CD14-positive monocyte (primary cell): ENCODE measurements at regions not wholly inside any gene's neighbourhood (a gene's known extent, or its start where the extent isn't known, plus 50 kb on each side); places are given as distances from the start of the nearest gene placed in this dataset.

Experiments used
- DNase-seq, 3 donors: peaks; one replicate each; pipeline ENCODE4 v3.0.0-alpha.2; 2011 to 2022
- H2AFZ ChIP-seq: 2 replicates; pipeline ENCODE4 v1.6.0; 2012; ENCODE audit warnings: mild to moderate bottlenecking, low read depth, low read length, inconsistent platforms; ENCODE audit not compliant: insufficient read depth, poor library complexity, severe bottlenecking
- H3K27ac ChIP-seq, 2 donors: 1 replicate in 1 of 2; 2 replicates in 1 of 2; pipeline ENCODE4 v1.5.1; 2012 to 2013; ENCODE audit warnings: low read length in 2 of 2, control low read depth in 1 of 2, inconsistent platforms in 1 of 2, low read depth in 1 of 2, mild to moderate bottlenecking in 1 of 2
- H3K27me3 ChIP-seq, 2 donors: one replicate each; pipeline versions ENCODE4 v1.6.0 to v1.6.1; 2011 to 2013; ENCODE audit warnings: low read length in 2 of 2; ENCODE audit not compliant: control insufficient read depth in 2 of 2, insufficient read depth in 2 of 2
- H3K36me3 ChIP-seq, 2 donors: replicated peaks in 1 of 2; 1 replicate in 1 of 2; 2 replicates in 1 of 2; pipeline versions ENCODE4 v1.5.1 to v1.6.1; 2012 to 2013; ENCODE audit warnings: low read length in 2 of 2, control low read depth in 1 of 2, inconsistent platforms in 1 of 2, mild to moderate bottlenecking in 1 of 2; ENCODE audit not compliant: insufficient read depth in 2 of 2, control insufficient read depth in 1 of 2
- H3K4me1 ChIP-seq, 2 donors: 1 replicate in 1 of 2; 2 replicates in 1 of 2; pipeline versions ENCODE4 v1.5.1 to v1.6.1; 2012 to 2013; ENCODE audit warnings: low read length in 2 of 2, control low read depth in 1 of 2, inconsistent platforms in 1 of 2, mild to moderate bottlenecking in 1 of 2, moderate library complexity in 1 of 2; ENCODE audit not compliant: insufficient read depth in 2 of 2, control insufficient read depth in 1 of 2
- H3K4me2 ChIP-seq: replicated peaks from 2 replicates; pipeline ENCODE3; 2012; ENCODE audit warnings: low read length, moderate library complexity, mild to moderate bottlenecking; ENCODE audit not compliant: poor library complexity, severe bottlenecking; ENCODE audit errors: extremely low read depth
- H3K4me3 ChIP-seq, 3 experiments: fragments of 200-600 bp in 1 of 3; sonication (generic) in 1 of 3; replicated peaks in 1 of 3; 1 replicate in 2 of 3; 2 replicates in 1 of 3; pipeline ENCODE4 v1.5.1; 2011 to 2013; ENCODE audit warnings: low read length in 3 of 3, mild to moderate bottlenecking in 3 of 3, control low read depth in 2 of 3, low read depth in 2 of 3, inconsistent platforms in 1 of 3, moderate library complexity in 1 of 3
- H3K79me2 ChIP-seq: 2 replicates; pipeline ENCODE4 v1.6.0; 2012; ENCODE audit warnings: mild to moderate bottlenecking, control low read depth, inconsistent platforms, low read length, moderate library complexity; ENCODE audit not compliant: insufficient read depth
- H3K9ac ChIP-seq: 2 replicates; pipeline ENCODE4 v1.6.0; 2017; ENCODE audit warnings: low read length, mild to moderate bottlenecking; ENCODE audit not compliant: insufficient read depth, poor library complexity, severe bottlenecking
- H3K9me3 ChIP-seq, 2 donors: replicated peaks in 1 of 2; 1 replicate in 1 of 2; 2 replicates in 1 of 2; pipeline versions ENCODE4 v1.5.1 to v1.6.1; 2012 to 2013; ENCODE audit warnings: low read length in 2 of 2, control low read depth in 1 of 2; ENCODE audit not compliant: control insufficient read depth in 1 of 2, insufficient read depth in 1 of 2
- H4K20me1 ChIP-seq: 2 replicates; pipeline ENCODE4 v1.6.0; 2012; ENCODE audit warnings: mild to moderate bottlenecking, low read length, control low read depth, moderate library complexity; ENCODE audit not compliant: insufficient read depth
- H3K27ac Mint-ChIP-seq, 7 donors: one replicate each; pipeline ENCODE4 v1.8.0; 2020; ENCODE audit warnings: mild to moderate bottlenecking in 7 of 7, mixed read lengths in 7 of 7, moderate library complexity in 6 of 7, inconsistent platforms in 2 of 7
- H3K27me3 Mint-ChIP-seq, 3 donors: one replicate each; pipeline ENCODE4 v1.8.0; 2021 to 2022; ENCODE audit warnings: low read depth in 3 of 3, mild to moderate bottlenecking in 3 of 3, mixed read lengths in 3 of 3, moderate library complexity in 3 of 3, inconsistent platforms in 1 of 3
- H3K36me3 Mint-ChIP-seq, 2 donors: one replicate each; pipeline ENCODE4 v1.8.0; 2020; ENCODE audit warnings: mixed read lengths in 2 of 2, inconsistent platforms in 1 of 2, mild to moderate bottlenecking in 1 of 2
- H3K4me1 Mint-ChIP-seq: one replicate; pipeline ENCODE4 v1.8.0; 2020; ENCODE audit warnings: mild to moderate bottlenecking, mixed read lengths
- H3K4me3 Mint-ChIP-seq, 2 donors: one replicate each; pipeline ENCODE4 v1.8.0; 2020; ENCODE audit warnings: mild to moderate bottlenecking in 2 of 2, mixed read lengths in 2 of 2, moderate library complexity in 1 of 2
- H3K9me3 Mint-ChIP-seq, 7 donors: one replicate each; pipeline ENCODE4 v1.8.0; 2020 to 2022; ENCODE audit warnings: mixed read lengths in 7 of 7, mild to moderate bottlenecking in 6 of 7, moderate library complexity in 6 of 7, inconsistent platforms in 2 of 7
- CTCF ChIP-seq: fragments of 200-600 bp; IDR thresholded peaks from one replicate; pipeline ENCODE4 v1.8.0; 2022; ENCODE audit warnings: antibody characterized with exemption, mild to moderate bottlenecking
- WGBS: methylation state at CpG from one replicate; pipeline ENCODE4 v1.1.5; 2013; ENCODE audit warnings: missing lambda C conversion rate; ENCODE audit not compliant: insufficient coverage; 5-methylcytosine and 5-hydroxymethylcytosine counted together
- intact Hi-C, 2 donors: fragments of 100-400 bp; cut with micrococcal nuclease; formaldehyde crosslinking; loops; one replicate each; pipeline versions ENCODE4 v1.15.0 to v1.15.1; 2023

GRCh38 chr10:90640756-90641155, 217.1 kb downstream of the HTR7 start:
- no CpG with 5 or more reads among the region's 2 CpGs for WGBS
- Mint-ChIP-seq H3K27me3 (peaks cover 0 to 2% (median 0%) of the 10 kb centered on the region in 3 donors), H3K9me3 (peaks cover 0 to 10% (median 2%) of the 10 kb centered on the region in 7 donors), H3K36me3 (no peaks in the 10 kb centered on the region), H3K27ac (no peak overlapping the region), H3K4me1 (no peaks in the 10 kb centered on the region), H3K4me3 (no peak overlapping the region)
- H3K9ac ChIP-seq, result no peak overlapping the region
- H4K20me1 ChIP-seq, result no peaks in the 10 kb centered on the region
- no peak for TF ChIP-seq CTCF
- no peak overlapping the region for H3K27ac ChIP-seq
- H3K27me3 ChIP-seq, result no peaks in the 10 kb centered on the region
- H3K4me1 ChIP-seq, result no peaks in the 10 kb centered on the region
- no peaks in the 10 kb centered on the region for H3K9me3 ChIP-seq
- no peak for DNase-seq
- intact Hi-C loops, result no loop called here
- no peaks in the 10 kb centered on the region for H3K79me2 ChIP-seq
- no peak overlapping the region for H3K4me3 ChIP-seq
- H2AFZ ChIP-seq, result no peak overlapping the region
- no peak overlapping the region for H3K4me2 ChIP-seq
- no peaks in the 10 kb centered on the region for H3K36me3 ChIP-seq

GRCh38 chr10:90641731-90642130, 216.1 kb downstream of the HTR7 start:
- intact Hi-C loops, result no loop called here
- Mint-ChIP-seq H3K9me3 (peaks cover 0 to 10% (median 3%) of the 10 kb centered on the region in 7 donors), H3K4me3 (no peak overlapping the region), H3K36me3 (no peaks in the 10 kb centered on the region), H3K27me3 (peaks cover 0 to 2% (median 0%) of the 10 kb centered on the region in 3 donors), H3K4me1 (no peaks in the 10 kb centered on the region), H3K27ac (no peak overlapping the region)
- Histone ChIP-seq H3K9ac (no peak overlapping the region), H3K36me3 (no peaks in the 10 kb centered on the region), H2AFZ (no peak overlapping the region), H3K4me3 (no peak overlapping the region), H3K4me1 (no peaks in the 10 kb centered on the region), H3K79me2 (no peaks in the 10 kb centered on the region), H3K27ac (no peak overlapping the region), H4K20me1 (no peaks in the 10 kb centered on the region), H3K9me3 (no peaks in the 10 kb centered on the region), H3K27me3 (no peaks in the 10 kb centered on the region), H3K4me2 (no peak overlapping the region)
- TF ChIP-seq CTCF, result no peak
- no peak for DNase-seq
- no CpG with 5 or more reads among the region's 4 CpGs for WGBS
